UCSD-AML1 (cell line): ENCODE measurements at regions not wholly inside any gene's neighbourhood (a gene's known extent, or its start where the extent isn't known, plus 50 kb on each side); places are given as distances from the start of the nearest gene placed in this dataset.
"Not testable (repeated sequence)": the region's sequence is repeated elsewhere in the genome, so short reads cannot be mapped to it uniquely, and the experiment has no call there.

Source experiments
- DNase-seq: peaks from one replicate; lab custom pipeline; 2025; ENCODE audit not compliant: unreplicated experiment; lab: John Stamatoyannopoulos, UW

DNA sequence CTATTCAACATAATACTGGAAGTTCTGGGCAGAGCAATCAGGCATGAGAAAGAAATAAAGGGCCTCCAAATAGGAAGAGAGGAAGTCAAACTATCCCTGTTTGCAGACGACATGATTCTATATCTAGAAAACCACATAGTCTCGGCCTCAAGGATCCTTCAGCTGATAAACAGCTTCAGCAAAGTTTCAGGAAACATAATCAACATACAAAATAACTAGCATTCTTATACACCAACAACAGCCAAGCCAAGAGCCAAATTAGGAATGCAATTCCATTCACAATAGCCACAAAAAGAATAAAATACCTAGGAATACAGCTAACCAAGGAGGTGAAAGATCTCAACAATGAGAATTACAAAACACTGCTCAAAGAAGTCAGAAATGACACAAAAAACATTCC lies 287.8 kb upstream of the NCAM1 start:
- DNase-seq: not testable (repeated sequence)

- no peak for DNase-seq
These were observed 276.1 kb upstream of the NCAM1 start for GRCh38 chr11:112685111-112685510.

- no peak for DNase-seq
These were observed 271.4 kb upstream of the NCAM1 start for GRCh38 chr11:112689851-112690250.

GRCh38 chr11:112693781-112694180 lies 267.4 kb upstream of the NCAM1 start:
- DNase-seq: no peak

DNA sequence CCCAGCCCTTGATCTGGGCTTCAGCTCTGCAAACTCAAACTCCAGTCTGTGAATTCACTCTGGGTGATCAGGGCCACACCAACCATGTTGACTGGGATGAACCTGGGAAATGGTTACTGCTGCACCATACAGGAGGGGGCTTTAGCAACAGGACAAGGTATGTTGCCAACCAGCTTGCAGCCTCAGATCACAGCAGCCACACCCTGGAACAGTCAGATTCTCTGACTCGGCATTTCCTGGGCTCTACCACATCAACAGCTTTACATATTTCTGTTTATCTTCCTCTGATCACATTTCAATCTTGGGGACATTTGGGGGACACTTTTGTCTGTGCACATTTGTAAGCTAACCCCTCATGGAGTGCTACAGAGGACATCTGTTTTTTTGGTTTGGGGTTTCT lies 267.0 kb upstream of the NCAM1 start:
- DNase-seq: no peak

GRCh38 chr11:112694813-112695212 lies 266.4 kb upstream of the NCAM1 start:
- DNase-seq: no peak

DNA sequence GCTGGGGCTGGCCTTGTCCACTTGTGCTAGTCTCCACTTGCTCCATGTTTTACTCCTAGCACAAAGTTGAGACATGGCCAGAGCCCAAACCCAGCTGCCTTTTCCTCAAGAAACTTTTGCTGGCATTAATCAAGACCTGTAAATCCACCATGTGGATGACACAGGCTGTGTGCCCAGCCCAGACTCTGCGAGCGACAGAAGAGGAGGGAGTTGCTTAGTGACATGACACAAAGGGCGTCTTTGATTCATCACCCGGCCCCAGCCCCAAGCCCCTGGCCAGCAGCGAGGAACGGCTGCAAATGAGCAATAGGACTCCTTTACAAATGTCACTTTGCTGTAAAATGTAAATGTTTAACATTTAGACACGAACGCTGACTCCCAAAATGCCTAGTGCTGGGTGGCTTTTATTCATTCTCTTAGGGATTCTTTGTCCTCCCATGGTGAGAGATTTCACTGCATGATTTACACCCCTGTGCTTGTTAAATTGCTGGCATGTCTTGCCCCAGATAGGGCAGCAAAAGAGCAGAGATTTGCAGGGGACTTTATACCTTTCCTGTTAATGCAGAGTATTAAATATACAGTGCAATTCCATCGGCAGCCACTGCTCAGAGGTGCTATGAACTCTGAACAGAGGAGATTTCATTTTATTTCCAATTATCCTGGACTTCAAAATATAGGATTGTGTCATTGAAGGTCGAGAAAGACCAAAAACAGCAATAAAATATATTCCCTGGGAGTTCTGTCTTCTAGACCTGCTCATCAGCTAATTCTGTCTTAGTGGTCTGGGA lies 263.6 kb upstream of the NCAM1 start:
- no peak for DNase-seq

- DNase-seq: no peak
These were observed 256.1 kb upstream of the NCAM1 start for GRCh38 chr11:112705148-112705547.

- DNase-seq: no peak
These were observed 254.4 kb upstream of the NCAM1 start for GRCh38 chr11:112706863-112707262.

DNA sequence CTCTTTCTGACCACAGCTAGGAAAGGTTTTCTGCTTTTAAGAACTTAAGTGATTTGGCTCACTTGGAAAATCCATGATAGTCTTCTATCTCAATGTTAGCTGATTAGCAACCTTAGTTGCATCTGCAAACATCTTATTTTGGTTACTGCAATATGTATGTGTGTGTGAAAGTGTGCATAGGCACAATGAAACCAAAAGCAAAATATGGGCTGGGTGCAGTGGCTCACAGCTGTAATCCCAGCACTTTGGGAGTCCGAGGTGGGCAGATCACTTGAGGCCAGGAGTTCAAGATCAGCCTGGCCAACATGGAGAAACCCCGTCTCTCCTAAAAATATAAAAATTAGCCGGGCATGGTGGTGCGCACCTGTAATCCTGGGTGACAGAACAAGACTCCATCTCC lies 246.9 kb upstream of the NCAM1 start:
- not testable (repeated sequence) for DNase-seq

DNA sequence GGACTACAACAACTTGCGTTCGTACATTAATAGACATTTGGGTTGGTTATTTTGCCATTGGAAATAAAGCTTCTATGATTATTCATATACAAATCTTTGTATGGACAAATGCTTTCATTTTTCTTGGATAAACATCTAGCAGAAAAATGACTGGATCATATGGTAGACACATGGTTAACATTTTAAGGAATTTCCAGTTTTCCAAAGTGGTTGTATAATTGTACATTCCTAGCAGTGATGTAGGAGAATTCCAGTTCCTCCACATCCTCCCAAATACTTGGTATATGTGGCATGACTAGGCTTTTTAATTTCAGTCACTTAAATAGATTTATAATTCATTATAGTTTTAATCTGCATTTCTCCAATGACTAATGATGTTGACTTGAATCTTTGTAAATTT lies 246.2 kb upstream of the NCAM1 start:
- DNase-seq: no peak

GRCh38 chr11:112718483-112718882 lies 242.7 kb upstream of the NCAM1 start:
- no peak for DNase-seq

GRCh38 chr11:112719736-112720525 lies 241.3 kb upstream of the NCAM1 start:
- DNase-seq: no peak

GRCh38 chr11:112722148-112722547 lies 239.1 kb upstream of the NCAM1 start:
- no peak for DNase-seq

DNA sequence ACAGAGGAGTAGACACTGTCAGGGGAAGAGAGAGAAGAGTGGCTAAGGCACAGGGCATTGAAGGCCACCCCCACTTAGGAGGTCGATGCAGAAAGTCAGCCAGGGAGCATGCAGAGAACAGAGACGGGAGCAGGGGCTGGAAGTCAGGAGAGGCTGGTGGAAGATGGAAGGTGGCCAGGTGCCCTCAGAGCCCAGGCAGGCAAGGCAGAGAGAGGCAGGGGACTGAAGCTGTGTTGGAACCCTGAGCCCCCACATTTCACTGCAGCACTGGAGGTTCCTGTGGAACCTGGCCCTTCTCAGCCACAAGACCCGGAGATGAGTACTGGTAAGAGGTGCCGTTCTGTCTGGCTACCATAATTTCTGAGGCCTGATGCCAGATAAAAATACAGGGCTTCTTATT lies 238.3 kb upstream of the NCAM1 start:
- no peak for DNase-seq

- no peak for DNase-seq
These were observed 237.3 kb upstream of the NCAM1 start for GRCh38 chr11:112723676-112724495.

GRCh38 chr11:112724496-112724790 lies 236.8 kb upstream of the NCAM1 start:
- DNase-seq: no peak

- DNase-seq: no peak
These were observed 235.6 kb upstream of the NCAM1 start for GRCh38 chr11:112725636-112726035.

DNA sequence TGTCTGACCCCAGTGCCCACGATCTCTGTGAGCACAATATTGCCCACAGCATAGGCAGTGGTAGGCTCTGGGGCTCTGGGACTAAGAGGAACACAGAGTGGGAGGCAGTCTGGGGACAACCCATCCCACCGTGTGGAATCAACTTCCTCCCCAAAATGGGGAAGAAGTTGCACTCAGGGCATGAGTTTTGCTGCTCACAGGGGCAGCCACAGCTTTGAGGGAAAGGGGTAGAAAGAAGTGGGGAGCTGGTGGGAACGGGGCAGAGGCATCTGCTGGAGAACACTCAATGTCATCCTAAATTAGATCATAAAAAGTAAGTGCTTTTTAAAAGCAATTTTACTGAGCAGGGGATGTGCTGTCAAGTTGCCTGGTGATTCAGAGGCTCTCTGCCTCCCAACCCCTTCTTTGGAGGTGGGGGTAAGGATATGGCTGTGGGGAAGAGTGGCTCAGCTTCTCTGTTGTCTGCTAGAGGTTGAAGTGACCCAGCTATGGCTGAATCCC lies 233.8 kb upstream of the NCAM1 start:
- DNase-seq: no peak

- no peak for DNase-seq
These were observed 232.9 kb upstream of the NCAM1 start for GRCh38 chr11:112728288-112728687.

DNA sequence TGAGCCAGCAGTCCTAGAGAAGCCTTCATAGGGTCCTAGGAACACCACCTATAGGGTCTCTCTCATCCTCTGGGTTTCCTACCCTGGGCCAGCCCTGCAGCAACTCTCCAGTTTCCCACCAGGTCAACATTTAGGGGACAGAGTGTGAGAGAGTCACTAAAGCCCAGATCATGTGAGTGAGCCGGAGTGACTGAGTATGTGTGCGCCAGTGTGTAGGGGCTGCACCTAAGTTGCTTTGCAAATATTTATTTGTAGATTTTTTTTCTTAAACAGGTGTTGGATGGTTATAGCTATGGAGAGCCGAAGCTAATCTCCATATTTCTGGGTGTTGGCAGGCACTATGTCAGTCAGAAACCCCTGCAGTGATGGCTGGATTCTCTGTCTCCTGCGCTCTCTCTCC lies 232.5 kb upstream of the NCAM1 start:
- no peak for DNase-seq

- DNase-seq: no peak
These were observed 230.6 kb upstream of the NCAM1 start for GRCh38 chr11:112730591-112730990.
